OCI-LY1 (cell line): ENCODE measurements at regions not wholly inside any gene's neighbourhood (a gene's known extent, or its start where the extent isn't known, plus 50 kb on each side); places are given as distances from the start of the nearest gene placed in this dataset.

Experiments used
- H2AFZ ChIP-seq: fragments of 200-600 bp; sonication (generic), shearing (Covaris generic); 2 replicates; pipeline ENCODE4 v1.6.0; 2014; ENCODE audit warnings: antibody characterized with exemption, mild to moderate bottlenecking, low read length
- H3F3A ChIP-seq: fragments of 200-600 bp; sonication (generic), shearing (Covaris generic); 2 replicates; pipeline ENCODE4 v1.6.0; 2014; ENCODE audit warnings: mild to moderate bottlenecking, antibody characterized with exemption, low read length, moderate library complexity; ENCODE audit not compliant: insufficient read depth
- H3K27ac ChIP-seq: fragments of 200-600 bp; sonication (generic); 2 replicates; pipeline ENCODE4 v1.5.1; 2014; ENCODE audit warnings: low read length, mixed run types, mild to moderate bottlenecking, low read depth; ENCODE audit not compliant: poor library complexity, severe bottlenecking
- H3K27me3 ChIP-seq: fragments of 200-600 bp; sonication (generic); 2 replicates; pipeline ENCODE4 v1.6.0; 2014; ENCODE audit warnings: antibody characterized with exemption, mild to moderate bottlenecking, low read length, moderate library complexity; ENCODE audit not compliant: insufficient read depth
- H3K36me3 ChIP-seq: fragments of 200-600 bp; sonication (generic); 2 replicates; pipeline ENCODE4 v1.6.1; 2014; ENCODE audit warnings: mild to moderate bottlenecking, antibody characterized with exemption, low read length, moderate library complexity, mixed read lengths; ENCODE audit not compliant: insufficient read depth
- H3K4me1 ChIP-seq: fragments of 200-600 bp; sonication (generic); 2 replicates; pipeline ENCODE4 v1.5.1; 2014; ENCODE audit warnings: mild to moderate bottlenecking, low read length, moderate library complexity; ENCODE audit not compliant: insufficient read depth, severe bottlenecking
- H3K4me2 ChIP-seq: fragments of 200-600 bp; sonication (generic), shearing (Covaris generic); 2 replicates; pipeline ENCODE4 v1.6.1; 2014; ENCODE audit warnings: low read length
- H3K4me3 ChIP-seq: fragments of 200-600 bp; sonication (generic); 2 replicates; pipeline ENCODE4 v1.5.1; 2014; ENCODE audit warnings: low read length, low read depth, mild to moderate bottlenecking, mixed read lengths; ENCODE audit not compliant: poor library complexity, severe bottlenecking
- H3K79me2 ChIP-seq: fragments of 200-600 bp; shearing (Covaris generic); 2 replicates; pipeline ENCODE4 v1.6.1; 2016; ENCODE audit warnings: mixed run types, low read length, mixed read lengths; ENCODE audit not compliant: insufficient read depth
- H3K9ac ChIP-seq: fragments of 200-600 bp; sonication (generic), shearing (Covaris generic); 2 replicates; pipeline ENCODE4 v1.6.1; 2014; ENCODE audit warnings: mild to moderate bottlenecking, low read length, mixed read lengths
- H3K9me2 ChIP-seq: fragments of 200-600 bp; sonication (generic), shearing (Covaris generic); 2 replicates; pipeline ENCODE4 v1.6.1; 2014; ENCODE audit warnings: low read depth, mild to moderate bottlenecking, low read length, mixed read lengths
- H3K9me3 ChIP-seq: fragments of 200-600 bp; shearing (Covaris generic); 2 replicates; pipeline ENCODE4 v1.6.1; 2014; ENCODE audit warnings: low read length, mixed read lengths
- H4K20me1 ChIP-seq: fragments of 200-600 bp; sonication (generic), shearing (Covaris generic); 2 replicates; pipeline ENCODE4 v1.6.0; 2016; ENCODE audit warnings: mild to moderate bottlenecking, low read length; ENCODE audit not compliant: insufficient read depth
- EZH2 ChIP-seq: fragments of 200-600 bp; sonication (generic), shearing (Covaris generic); IDR thresholded peaks from 2 replicates; pipeline ENCODE4 v1.8.0; 2017; ENCODE audit warnings: borderline replicate concordance, mixed run types, mild to moderate bottlenecking, antibody characterized with exemption, low read length, moderate library complexity, mixed read lengths
- TF ChIP-seq, protein P1 (sequence below): fragments of 200-600 bp; sonication (generic), shearing (Covaris generic); IDR thresholded peaks from 2 replicates; pipeline ENCODE4 v1.5.1; 2017; ENCODE audit warnings: mild to moderate bottlenecking, antibody characterized with exemption, low read length, moderate library complexity, mixed read lengths

DNA sequence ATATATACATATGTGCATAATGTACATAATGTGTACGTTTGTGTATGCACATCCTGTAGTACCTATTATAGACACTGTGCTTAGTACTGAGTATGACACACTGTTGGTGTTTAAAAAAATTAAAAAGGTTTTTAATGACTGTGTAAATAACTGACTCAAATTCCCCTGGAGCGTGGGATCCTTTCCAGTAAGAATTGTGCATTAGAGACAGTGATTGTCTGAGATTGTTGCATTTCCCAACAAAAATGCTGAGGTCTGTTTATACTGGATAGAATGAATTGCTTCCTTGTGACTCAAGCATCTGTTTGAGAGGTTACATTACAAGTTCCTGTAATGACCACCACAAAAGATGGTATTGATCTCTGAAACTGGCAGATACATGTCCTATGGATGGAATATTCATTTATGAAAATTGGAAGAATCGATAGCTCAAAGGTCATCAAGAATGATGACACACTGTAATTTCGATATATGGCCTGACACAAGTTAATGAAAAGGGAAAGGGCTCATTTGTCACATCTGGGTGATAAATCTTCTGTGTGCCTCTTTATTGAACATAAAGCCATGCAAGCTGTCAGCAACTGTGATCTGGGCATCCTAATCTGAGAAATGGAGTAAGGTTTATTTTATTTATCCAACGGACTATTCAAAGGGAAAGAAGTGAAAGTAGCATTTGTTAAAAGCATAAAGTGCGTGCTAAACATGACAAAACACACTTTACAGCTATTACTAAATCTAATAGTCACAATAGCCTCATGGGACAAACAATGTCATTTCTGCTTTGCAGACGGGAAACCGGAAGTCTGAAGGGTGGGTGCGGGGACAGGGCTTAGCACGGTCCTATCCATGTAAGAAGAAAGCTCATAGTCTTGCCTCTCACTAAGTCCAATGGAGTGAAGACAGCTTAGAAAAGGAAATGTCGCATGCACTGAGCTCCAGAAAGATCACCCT lies 228.8 kb downstream of the CDH11 start:
- H3K4me2 ChIP-seq: no peak overlapping the region
- no peaks in the 10 kb centered on the region for H3K36me3 ChIP-seq
- H3K27me3 ChIP-seq: no peaks in the 10 kb centered on the region
- H3K4me3 ChIP-seq: no peak overlapping the region
- no peaks in the 10 kb centered on the region for H3K9me2 ChIP-seq
- no peaks in the 10 kb centered on the region for H4K20me1 ChIP-seq
- TF ChIP-seq EZH2: no peak
- TF ChIP-seq, protein P1, sequence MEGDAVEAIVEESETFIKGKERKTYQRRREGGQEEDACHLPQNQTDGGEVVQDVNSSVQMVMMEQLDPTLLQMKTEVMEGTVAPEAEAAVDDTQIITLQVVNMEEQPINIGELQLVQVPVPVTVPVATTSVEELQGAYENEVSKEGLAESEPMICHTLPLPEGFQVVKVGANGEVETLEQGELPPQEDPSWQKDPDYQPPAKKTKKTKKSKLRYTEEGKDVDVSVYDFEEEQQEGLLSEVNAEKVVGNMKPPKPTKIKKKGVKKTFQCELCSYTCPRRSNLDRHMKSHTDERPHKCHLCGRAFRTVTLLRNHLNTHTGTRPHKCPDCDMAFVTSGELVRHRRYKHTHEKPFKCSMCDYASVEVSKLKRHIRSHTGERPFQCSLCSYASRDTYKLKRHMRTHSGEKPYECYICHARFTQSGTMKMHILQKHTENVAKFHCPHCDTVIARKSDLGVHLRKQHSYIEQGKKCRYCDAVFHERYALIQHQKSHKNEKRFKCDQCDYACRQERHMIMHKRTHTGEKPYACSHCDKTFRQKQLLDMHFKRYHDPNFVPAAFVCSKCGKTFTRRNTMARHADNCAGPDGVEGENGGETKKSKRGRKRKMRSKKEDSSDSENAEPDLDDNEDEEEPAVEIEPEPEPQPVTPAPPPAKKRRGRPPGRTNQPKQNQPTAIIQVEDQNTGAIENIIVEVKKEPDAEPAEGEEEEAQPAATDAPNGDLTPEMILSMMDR: no peak
- no peaks in the 10 kb centered on the region for H3K4me1 ChIP-seq
- no peaks in the 10 kb centered on the region for H3K79me2 ChIP-seq
- H3F3A ChIP-seq: no peaks in the 10 kb centered on the region
- H3K9ac ChIP-seq: no peak overlapping the region
- no peak overlapping the region for H3K27ac ChIP-seq
- no peak overlapping the region for H2AFZ ChIP-seq
- H3K9me3 ChIP-seq: no peaks in the 10 kb centered on the region

DNA sequence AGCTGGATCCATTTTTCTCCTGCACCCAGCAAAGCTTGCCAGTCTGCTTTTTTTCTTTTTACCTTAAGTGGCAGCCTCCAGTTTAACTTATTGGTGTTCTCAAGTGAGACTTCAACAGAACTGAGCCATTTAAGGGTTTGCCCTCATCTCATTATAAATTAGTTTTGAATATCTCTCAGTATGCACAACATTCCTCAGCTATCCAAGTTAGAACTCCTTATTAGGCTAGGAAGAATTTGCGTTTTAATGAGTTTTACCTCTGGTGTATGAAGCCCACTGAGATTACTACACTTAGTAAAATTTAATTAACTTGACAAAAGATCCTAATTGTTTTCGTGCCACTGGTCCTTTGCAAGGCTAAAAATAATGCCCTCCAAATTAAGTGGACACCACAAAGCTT lies 232.4 kb downstream of the CDH11 start:
- Histone ChIP-seq H2AFZ (no peak overlapping the region), H3K36me3 (no peaks in the 10 kb centered on the region), H3K27ac (no peak overlapping the region), H3K9me2 (no peaks in the 10 kb centered on the region), H3K79me2 (no peaks in the 10 kb centered on the region), H3K4me2 (no peak overlapping the region), H3K4me3 (no peak overlapping the region), H3K9ac (no peak overlapping the region), H4K20me1 (no peaks in the 10 kb centered on the region), H3K4me1 (no peaks in the 10 kb centered on the region), H3F3A (no peaks in the 10 kb centered on the region), H3K9me3 (no peaks in the 10 kb centered on the region), H3K27me3 (no peaks in the 10 kb centered on the region)
- TF ChIP-seq, protein P1: no peak
- TF ChIP-seq EZH2: no peak

DNA sequence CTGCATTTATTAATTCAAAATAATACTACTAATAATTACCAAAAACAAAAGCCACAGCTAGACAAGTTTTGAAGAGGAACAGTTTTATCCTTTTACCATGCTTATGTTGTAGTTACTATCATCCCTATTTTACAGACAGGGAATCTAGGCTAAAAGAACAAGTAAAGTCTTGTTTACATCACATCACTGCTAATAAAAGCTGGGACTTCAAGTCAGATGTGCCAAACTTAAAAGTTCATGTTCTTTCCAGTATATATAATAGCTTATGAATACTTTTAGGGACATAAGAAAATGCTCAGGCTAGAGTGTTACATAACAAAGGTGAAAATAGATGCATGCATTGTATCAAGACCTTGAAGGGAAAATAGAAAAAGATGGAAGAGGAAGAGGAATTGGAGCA lies 234.2 kb downstream of the CDH11 start:
- Histone ChIP-seq H3K9ac (no peak overlapping the region), H3K36me3 (no peaks in the 10 kb centered on the region), H3K79me2 (no peaks in the 10 kb centered on the region), H3F3A (no peaks in the 10 kb centered on the region), H3K27ac (no peak overlapping the region), H3K9me2 (no peaks in the 10 kb centered on the region), H3K9me3 (no peaks in the 10 kb centered on the region), H3K4me3 (no peak overlapping the region), H3K4me2 (no peak overlapping the region), H3K27me3 (no peaks in the 10 kb centered on the region), H3K4me1 (no peaks in the 10 kb centered on the region), H4K20me1 (no peaks in the 10 kb centered on the region), H2AFZ (no peak overlapping the region)
- TF ChIP-seq EZH2: no peak
- TF ChIP-seq, protein P1: no peak
